Gastrocnemius medialis (tissue), 4 donors: ENCODE measurements at regions not wholly inside any gene's neighbourhood (a gene's known extent, or its start where the extent isn't known, plus 50 kb on each side); places are given as distances from the start of the nearest gene placed in this dataset.
A peak's percentile ranks its signal among the peaks of the same experiment; 100 is the strongest.
"Not testable (repeated sequence)": the region's sequence is repeated elsewhere in the genome, so short reads cannot be mapped to it uniquely, and the experiment has no call there.

Experiments
- ATAC-seq, 2 donors: fragments of 150-250 bp; one replicate each; pipeline ENCODE4 v1.9.1; 2016
- DNase-seq, 2 donors: peaks; one replicate each; pipeline ENCODE4 v3.0.0-alpha.2; 2019
- H3K27ac ChIP-seq, 4 donors: fragments of 200-600 bp; sonication (generic); 1 replicate in 1 of 4; 2 replicates in 3 of 4; pipeline ENCODE4 v1.5.1; 2016 to 2018; ENCODE audit warnings: mild to moderate bottlenecking in 2 of 4, moderate library complexity in 1 of 4
- H3K27me3 ChIP-seq, 3 donors: fragments of 200-600 bp; sonication (generic) in 2 of 3; 1 replicate in 1 of 3; 2 replicates in 2 of 3; pipeline versions ENCODE4 v1.5.1 to v1.6.0; 2016 to 2019; ENCODE audit warnings: mild to moderate bottlenecking in 1 of 3, moderate library complexity in 1 of 3
- H3K36me3 ChIP-seq, 2 donors: fragments of 200-600 bp; sonication (generic) in 1 of 2; one replicate each; pipeline ENCODE4 v1.5.1; 2017 to 2018
- H3K4me1 ChIP-seq, 2 donors: fragments of 200-600 bp; sonication (generic) in 1 of 2; one replicate each; pipeline ENCODE4 v1.5.1; 2016 to 2017; ENCODE audit warnings: mild to moderate bottlenecking in 2 of 2
- H3K4me3 ChIP-seq, 4 donors: fragments of 200-600 bp; sonication (generic) in 3 of 4; 1 replicate in 1 of 4; 2 replicates in 3 of 4; pipeline ENCODE4 v1.5.1; 2016 to 2019; ENCODE audit warnings: mild to moderate bottlenecking in 2 of 4
- H3K9me3 ChIP-seq, 3 donors: fragments of 200-600 bp; sonication (generic) in 2 of 3; 1 replicate in 1 of 3; 2 replicates in 2 of 3; pipeline ENCODE4 v1.5.1; 2016 to 2019
- POLR2A ChIP-seq, 2 donors: fragments of 450-650 bp; IDR thresholded peaks; one replicate each; pipeline ENCODE4 v1.6.1; 2017; ENCODE audit warnings: antibody characterized with exemption in 2 of 2, mild to moderate bottlenecking in 2 of 2, moderate library complexity in 2 of 2
- in situ Hi-C, 4 donors: fragments of 200-750 bp; cut with MboI; loops; one replicate each; pipeline versions ENCODE4 v1.15.0 to v1.8.0; 2017; ENCODE audit warnings: low sequenced_read_pairs in 4 of 4
- intact Hi-C: fragments of 100-400 bp; cut with DNase I; formaldehyde crosslinking; loops from one replicate; pipeline ENCODE4 v1.15.1; 2023; ENCODE audit warnings: low total_unique reads
- TF ChIP-seq, protein P1 (sequence below), 5 experiments: fragments of 450-650 bp in 3 of 5; fragments of 200-600 bp in 2 of 5; sonication (generic) in 2 of 5; IDR thresholded peaks in 4 of 5; conservative IDR thresholded peaks in 1 of 5; 1 replicate in 4 of 5; 2 replicates in 1 of 5; pipeline ENCODE4 v1.5.1; 2016 to 2019; ENCODE audit warnings: antibody characterized with exemption in 5 of 5, mild to moderate bottlenecking in 3 of 5, moderate library complexity in 3 of 5

DNA sequence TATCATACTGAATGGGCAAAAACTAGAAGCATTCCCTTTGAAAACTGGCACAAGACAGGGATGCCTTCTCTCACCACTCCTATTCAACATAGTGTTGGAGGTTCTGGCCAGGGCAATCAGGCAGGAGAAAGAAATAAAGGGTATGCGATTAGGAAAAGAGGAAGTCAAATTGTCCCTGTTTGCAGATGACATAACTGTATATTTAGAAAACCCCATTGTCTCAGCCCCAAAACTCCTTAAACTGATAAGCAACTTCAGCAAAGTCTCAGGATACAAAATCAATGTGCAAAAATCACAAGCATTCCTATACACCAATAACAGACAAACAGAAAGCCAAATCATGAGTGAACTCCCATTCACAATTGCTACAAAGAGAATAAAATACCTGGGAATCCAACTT is 52.5 kb upstream of the CCDC71L start:
- in situ Hi-C loops, H3K4me3 ChIP-seq, H3K27ac ChIP-seq, H3K27me3 ChIP-seq, DNase-seq, H3K9me3 ChIP-seq, H3K36me3 ChIP-seq, intact Hi-C loops, ATAC-seq, H3K4me1 ChIP-seq: not testable (repeated sequence)

DNA sequence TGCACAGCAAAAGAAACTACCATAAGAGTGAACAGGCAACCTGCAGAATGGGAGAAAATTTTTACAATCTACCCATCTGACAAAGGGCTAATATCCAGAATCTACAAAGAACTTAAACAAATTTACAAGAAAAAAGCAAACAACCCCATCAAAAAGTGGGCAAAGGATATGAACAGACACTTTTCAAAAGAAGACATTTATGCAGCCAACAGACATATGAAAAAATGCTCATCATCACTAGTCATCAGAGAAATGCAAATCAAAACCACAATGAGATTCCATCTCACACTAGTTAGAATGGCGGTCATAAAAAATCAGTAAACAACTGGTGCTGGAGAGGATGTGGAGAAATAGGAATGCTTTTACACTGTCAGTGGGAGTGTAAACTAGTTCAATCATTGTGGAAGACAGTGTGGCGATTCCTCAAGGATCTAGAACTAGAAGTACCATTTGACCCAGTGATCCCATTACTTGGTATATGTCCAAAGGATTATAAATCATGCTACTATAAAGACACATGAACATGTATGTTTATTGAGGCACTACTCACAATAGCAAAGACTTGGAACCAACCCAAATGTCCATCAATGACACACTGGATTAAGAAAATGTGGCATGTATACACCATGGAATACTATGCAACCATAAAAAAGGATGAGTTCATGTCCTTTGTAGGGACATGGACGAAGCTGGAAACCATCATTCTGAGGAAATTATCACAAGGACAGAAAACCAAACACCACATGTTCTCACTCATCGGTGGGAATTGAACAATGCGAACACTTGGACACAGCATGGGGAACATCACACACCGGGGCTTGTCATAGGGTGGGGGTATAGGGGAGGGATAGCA is 53.9 kb upstream of the CCDC71L start:
- intact Hi-C loops, H3K27ac ChIP-seq, DNase-seq, H3K36me3 ChIP-seq, H3K9me3 ChIP-seq, H3K27me3 ChIP-seq, H3K4me3 ChIP-seq, ATAC-seq, in situ Hi-C loops, H3K4me1 ChIP-seq: not testable (repeated sequence)

DNA sequence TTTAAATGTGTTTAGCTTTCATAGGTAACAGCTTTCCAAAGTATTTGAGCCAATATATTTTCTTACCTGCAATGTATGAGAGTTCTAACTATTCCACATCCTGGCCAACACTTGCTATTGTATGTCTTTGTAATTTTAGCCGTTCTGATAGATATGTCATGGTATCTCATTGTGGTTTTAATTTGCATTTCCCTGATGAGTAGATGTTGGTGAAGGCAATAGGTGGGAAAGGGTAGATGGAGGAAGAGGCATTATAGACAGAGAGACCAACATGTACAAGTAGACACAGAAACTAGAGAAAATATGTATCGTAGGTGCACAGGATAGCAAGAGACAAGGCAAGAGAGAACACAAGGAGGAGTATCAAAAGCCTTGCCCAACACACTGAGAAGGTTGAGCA is 54.8 kb upstream of the CCDC71L start:
- Histone ChIP-seq H3K4me3 (no peak overlapping the region), H3K27me3 (no peaks in the 10 kb centered on the region), H3K36me3 (no peaks in the 10 kb centered on the region), H3K9me3 (no peaks in the 10 kb centered on the region), H3K4me1 (no peaks in the 10 kb centered on the region), H3K27ac (no peak overlapping the region)
- ATAC-seq (no peak), DNase-seq (no peak)
- TF ChIP-seq POLR2A (IDR thresholded peaks at IDR 0.05), result no peak
- TF ChIP-seq, protein P1, sequence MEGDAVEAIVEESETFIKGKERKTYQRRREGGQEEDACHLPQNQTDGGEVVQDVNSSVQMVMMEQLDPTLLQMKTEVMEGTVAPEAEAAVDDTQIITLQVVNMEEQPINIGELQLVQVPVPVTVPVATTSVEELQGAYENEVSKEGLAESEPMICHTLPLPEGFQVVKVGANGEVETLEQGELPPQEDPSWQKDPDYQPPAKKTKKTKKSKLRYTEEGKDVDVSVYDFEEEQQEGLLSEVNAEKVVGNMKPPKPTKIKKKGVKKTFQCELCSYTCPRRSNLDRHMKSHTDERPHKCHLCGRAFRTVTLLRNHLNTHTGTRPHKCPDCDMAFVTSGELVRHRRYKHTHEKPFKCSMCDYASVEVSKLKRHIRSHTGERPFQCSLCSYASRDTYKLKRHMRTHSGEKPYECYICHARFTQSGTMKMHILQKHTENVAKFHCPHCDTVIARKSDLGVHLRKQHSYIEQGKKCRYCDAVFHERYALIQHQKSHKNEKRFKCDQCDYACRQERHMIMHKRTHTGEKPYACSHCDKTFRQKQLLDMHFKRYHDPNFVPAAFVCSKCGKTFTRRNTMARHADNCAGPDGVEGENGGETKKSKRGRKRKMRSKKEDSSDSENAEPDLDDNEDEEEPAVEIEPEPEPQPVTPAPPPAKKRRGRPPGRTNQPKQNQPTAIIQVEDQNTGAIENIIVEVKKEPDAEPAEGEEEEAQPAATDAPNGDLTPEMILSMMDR (IDR thresholded peaks at IDR 0.05 in 4 of 5, conservative IDR thresholded peaks at IDR 0.05 in 1 of 5), result no peak
- in situ Hi-C loops (no loop called here), intact Hi-C loops (no loop called here)

DNA sequence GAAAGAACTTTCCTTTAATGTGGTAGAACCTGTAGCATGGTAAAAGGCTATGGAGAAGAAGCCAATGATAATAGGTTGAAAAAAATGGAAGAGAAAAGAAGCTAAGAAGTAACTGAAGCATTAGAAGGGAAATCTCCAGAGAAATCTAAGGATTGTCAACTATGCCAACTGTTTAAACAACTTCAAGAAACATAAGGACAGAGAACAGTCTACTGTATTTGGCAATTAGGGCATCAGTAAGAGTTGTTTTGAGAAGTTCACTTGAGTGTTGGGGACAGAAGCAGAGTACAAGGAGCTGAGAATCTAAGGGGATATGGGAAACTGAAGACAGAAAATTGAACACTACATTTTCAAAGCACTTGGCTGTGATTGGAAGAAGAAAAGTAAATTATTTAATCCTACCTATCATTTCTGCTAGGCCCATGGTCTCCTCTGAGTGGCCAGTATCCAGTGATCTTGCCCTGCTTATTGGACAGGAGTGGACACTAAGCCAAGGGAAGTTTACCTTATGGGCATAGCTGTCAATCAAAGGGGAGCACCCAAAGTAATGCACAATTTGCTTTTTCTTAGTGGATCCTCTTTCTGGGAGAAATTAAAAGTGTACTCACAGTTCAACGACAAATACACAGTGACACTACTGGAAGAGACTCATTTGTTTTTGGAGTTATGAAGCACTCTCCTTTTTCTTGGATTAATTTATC is 56.4 kb upstream of the CCDC71L start:
- ATAC-seq, result no peak
- Histone ChIP-seq H3K27me3 (no peaks in the 10 kb centered on the region), H3K4me3 (no peak overlapping the region), H3K9me3 (no peaks in the 10 kb centered on the region), H3K36me3 (no peaks in the 10 kb centered on the region), H3K4me1 (no peaks in the 10 kb centered on the region), H3K27ac (peak overlapping the region in 2 of 4 donors; percentile 27 to 33)
- DNase-seq, result no peak
- in situ Hi-C loops (no loop called here), intact Hi-C loops (no loop called here)
- no peak for TF ChIP-seq POLR2A (IDR thresholded peaks at IDR 0.05)
- TF ChIP-seq, protein P1 (IDR thresholded peaks at IDR 0.05 in 4 of 5, conservative IDR thresholded peaks at IDR 0.05 in 1 of 5), result no peak

DNA sequence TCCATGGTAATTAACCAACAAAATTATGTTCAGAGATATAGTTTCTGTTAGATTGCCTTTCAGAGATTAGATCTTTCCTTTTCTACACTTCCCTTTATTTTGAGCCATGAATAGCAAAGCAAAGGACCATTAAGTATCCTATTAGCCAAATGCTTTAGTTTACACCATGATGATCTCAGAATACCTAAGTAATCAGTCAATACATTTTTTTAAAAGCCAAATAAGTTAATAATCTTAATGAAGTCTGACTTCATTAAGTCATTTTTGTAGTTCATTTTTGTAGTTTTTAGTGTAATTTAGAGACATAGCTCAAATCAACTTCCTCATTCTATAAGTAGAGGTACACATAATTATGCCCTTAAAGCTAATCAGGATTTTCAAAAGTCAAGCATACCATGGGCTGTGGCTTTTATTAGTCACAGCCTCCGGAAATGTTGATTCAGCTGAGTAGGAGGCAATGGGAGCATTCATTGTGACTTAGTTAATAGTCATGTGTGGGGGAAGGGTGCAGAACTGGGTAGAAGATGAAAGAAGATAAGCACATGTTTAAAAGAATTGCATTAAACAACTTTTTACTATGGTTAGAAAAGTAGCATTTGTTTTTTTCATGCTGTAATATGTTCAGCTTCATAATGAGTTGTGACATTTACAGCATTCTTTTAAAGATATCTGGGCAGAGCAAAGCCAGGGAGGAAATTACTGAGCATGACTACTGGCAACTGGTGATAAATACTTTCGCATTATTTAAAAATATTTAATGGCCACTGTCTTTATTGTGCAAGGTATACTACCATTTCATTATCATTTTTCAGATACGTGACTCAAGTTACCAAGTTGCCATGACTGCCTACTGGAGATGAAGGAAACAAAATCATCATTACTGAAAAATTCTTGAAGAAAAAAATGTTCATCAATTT is 57.3 kb upstream of the CCDC71L start:
- Histone ChIP-seq H3K27me3 (no peaks in the 10 kb centered on the region), H3K9me3 (no peaks in the 10 kb centered on the region), H3K4me1 (no peaks in the 10 kb centered on the region), H3K4me3 (no peak overlapping the region), H3K36me3 (no peaks in the 10 kb centered on the region), H3K27ac (peak overlapping the region in 2 of 4 donors; percentile 27 to 33)
- DNase-seq, result no peak
- intact Hi-C loops (no loop called here), in situ Hi-C loops (no loop called here)
- ATAC-seq, result peak; percentile 52 to 58
- TF ChIP-seq, protein P1 (IDR thresholded peaks at IDR 0.05 in 4 of 5, conservative IDR thresholded peaks at IDR 0.05 in 1 of 5), result no peak
- TF ChIP-seq POLR2A (IDR thresholded peaks at IDR 0.05), result no peak
